ENCODE measurements at regions not wholly inside any gene's neighbourhood (a gene's known extent, or its start where the extent isn't known, plus 50 kb on each side); places are given as distances from the start of the nearest gene placed in this dataset.

- DNase-seq (ENCODE audit: low read depth, low spot score) = no peak
- Histone ChIP-seq H3K9ac (ENCODE audit: insufficient read length) (no peak overlapping the region), H3K9me3 (ENCODE audit: low read depth, low read length) (no peaks in the 10 kb centered on the region), H3K27ac (no peak overlapping the region), H3K4me3 (peak overlapping the region; percentile 47; the same call in 1 of the 2 replicates), H3K36me3 (ENCODE audit: insufficient read depth, low read length) (no peaks in the 10 kb centered on the region)
- TF ChIP-seq FOXP2 (optimal IDR thresholded peaks at IDR 0.05; ENCODE audit: control extremely low read depth, extremely low read length, insufficient read depth) (no peak), POLR2AphosphoS5 (IDR thresholded peaks at IDR 0.05; ENCODE audit: borderline replicate concordance, low read depth, low read length) (no peak), EZH2 (IDR thresholded peaks at IDR 0.05) (no peak)
Measured at GRCh38 chr4:23235628-23236390, 543.1 kb downstream of the GBA3 start.

DNA sequence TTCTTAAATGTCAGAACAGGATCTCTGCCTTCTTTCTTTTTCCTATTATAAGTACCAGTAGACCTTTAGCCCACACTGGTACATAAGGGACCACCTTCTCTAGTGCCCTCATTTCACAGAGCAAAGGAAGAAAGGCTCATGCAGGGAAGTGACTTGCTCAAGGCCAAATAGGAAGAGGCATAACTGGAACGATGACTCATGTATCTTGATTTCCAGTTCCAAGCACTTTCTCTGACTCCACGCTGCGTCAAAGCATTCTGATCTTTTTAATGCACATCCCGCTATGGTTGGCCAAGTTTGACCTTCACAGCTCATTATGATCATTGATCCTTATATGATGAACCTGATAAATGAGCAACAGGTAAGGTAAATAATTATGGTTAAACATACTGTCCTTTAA, 542.0 kb downstream of the GBA3 start:
- no peak overlapping the region for H3K9ac ChIP-seq (ENCODE audit: insufficient read length)
- DNase-seq (ENCODE audit: low read depth, low spot score) = no peak
- no peaks in the 10 kb centered on the region for H3K36me3 ChIP-seq (ENCODE audit: insufficient read depth, low read length)
- TF ChIP-seq FOXP2 (optimal IDR thresholded peaks at IDR 0.05; ENCODE audit: control extremely low read depth, extremely low read length, insufficient read depth) (no peak), POLR2AphosphoS5 (IDR thresholded peaks at IDR 0.05; ENCODE audit: borderline replicate concordance, low read depth, low read length) (no peak), EZH2 (IDR thresholded peaks at IDR 0.05) (no peak)
- H3K4me3 ChIP-seq = no peak overlapping the region
- H3K27ac ChIP-seq = no peak overlapping the region
- H3K9me3 ChIP-seq (ENCODE audit: low read depth, low read length) = no peaks in the 10 kb centered on the region

DNA sequence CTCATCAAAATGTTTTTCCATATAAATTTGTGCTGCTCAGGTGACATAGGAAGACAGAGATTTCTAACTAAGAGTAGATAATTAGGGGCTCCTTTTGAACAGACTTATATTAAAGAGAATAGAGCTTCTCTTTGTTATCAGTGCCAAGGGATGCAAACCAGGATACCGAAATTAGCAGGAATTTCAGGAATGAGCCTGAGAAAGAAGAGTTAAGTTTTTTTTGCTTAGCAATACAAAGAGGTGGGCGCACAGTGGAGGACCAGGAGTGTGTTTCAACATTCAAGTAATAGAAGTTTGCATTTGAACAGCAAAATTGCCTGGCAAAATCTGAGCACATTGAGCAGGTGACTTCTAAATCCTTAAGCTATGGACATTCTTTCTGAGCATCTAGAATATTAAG, 541.3 kb downstream of the GBA3 start:
- H3K9me3 ChIP-seq (ENCODE audit: low read depth, low read length) = no peaks in the 10 kb centered on the region
- no peaks in the 10 kb centered on the region for H3K36me3 ChIP-seq (ENCODE audit: insufficient read depth, low read length)
- no peak overlapping the region for H3K27ac ChIP-seq
- DNase-seq (ENCODE audit: low read depth, low spot score) = no peak
- H3K4me3 ChIP-seq = no peak overlapping the region
- H3K9ac ChIP-seq (ENCODE audit: insufficient read length) = no peak overlapping the region
- TF ChIP-seq FOXP2 (optimal IDR thresholded peaks at IDR 0.05; ENCODE audit: control extremely low read depth, extremely low read length, insufficient read depth) (no peak), POLR2AphosphoS5 (IDR thresholded peaks at IDR 0.05; ENCODE audit: borderline replicate concordance, low read depth, low read length) (no peak), EZH2 (IDR thresholded peaks at IDR 0.05) (no peak)

GRCh38 chr4:23233596-23233995, 540.9 kb downstream of the GBA3 start:
- Histone ChIP-seq H3K9me3 (ENCODE audit: low read depth, low read length) (no peaks in the 10 kb centered on the region), H3K4me3 (no peak overlapping the region), H3K36me3 (ENCODE audit: insufficient read depth, low read length) (no peaks in the 10 kb centered on the region), H3K27ac (no peak overlapping the region), H3K9ac (ENCODE audit: insufficient read length) (no peak overlapping the region)
- no peak for DNase-seq (ENCODE audit: low read depth, low spot score)
- TF ChIP-seq EZH2 (IDR thresholded peaks at IDR 0.05) (no peak), FOXP2 (optimal IDR thresholded peaks at IDR 0.05; ENCODE audit: control extremely low read depth, extremely low read length, insufficient read depth) (no peak), POLR2AphosphoS5 (IDR thresholded peaks at IDR 0.05; ENCODE audit: borderline replicate concordance, low read depth, low read length) (no peak)

DNA sequence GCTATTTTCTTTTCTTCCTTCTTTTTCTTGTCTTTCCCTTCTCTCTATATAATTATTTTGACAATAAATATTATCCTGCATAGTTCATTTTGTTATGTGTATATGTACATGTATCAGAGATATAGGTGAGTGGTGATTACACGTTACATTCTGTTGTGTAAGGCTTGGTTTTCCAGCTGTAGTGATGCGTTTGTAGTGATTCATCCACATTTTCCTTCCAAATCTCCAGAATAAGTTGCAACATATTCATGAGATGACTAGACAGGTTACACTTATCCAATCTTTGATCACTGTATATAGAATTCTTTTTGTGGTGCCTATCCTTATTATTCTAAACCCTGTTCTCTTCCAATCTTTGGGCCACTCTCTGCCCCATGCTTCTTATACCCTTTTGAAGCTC, 540.2 kb downstream of the GBA3 start:
- TF ChIP-seq POLR2AphosphoS5 (IDR thresholded peaks at IDR 0.05; ENCODE audit: borderline replicate concordance, low read depth, low read length) = no peak
- no peak for TF ChIP-seq EZH2 (IDR thresholded peaks at IDR 0.05)
- TF ChIP-seq FOXP2 (optimal IDR thresholded peaks at IDR 0.05; ENCODE audit: control extremely low read depth, extremely low read length, insufficient read depth) = no peak
- Histone ChIP-seq H3K4me3 (no peak overlapping the region), H3K9me3 (ENCODE audit: low read depth, low read length) (no peaks in the 10 kb centered on the region), H3K36me3 (ENCODE audit: insufficient read depth, low read length) (no peaks in the 10 kb centered on the region), H3K9ac (ENCODE audit: insufficient read length) (no peak overlapping the region), H3K27ac (no peak overlapping the region)
- DNase-seq (ENCODE audit: low read depth, low spot score) = no peak

DNA sequence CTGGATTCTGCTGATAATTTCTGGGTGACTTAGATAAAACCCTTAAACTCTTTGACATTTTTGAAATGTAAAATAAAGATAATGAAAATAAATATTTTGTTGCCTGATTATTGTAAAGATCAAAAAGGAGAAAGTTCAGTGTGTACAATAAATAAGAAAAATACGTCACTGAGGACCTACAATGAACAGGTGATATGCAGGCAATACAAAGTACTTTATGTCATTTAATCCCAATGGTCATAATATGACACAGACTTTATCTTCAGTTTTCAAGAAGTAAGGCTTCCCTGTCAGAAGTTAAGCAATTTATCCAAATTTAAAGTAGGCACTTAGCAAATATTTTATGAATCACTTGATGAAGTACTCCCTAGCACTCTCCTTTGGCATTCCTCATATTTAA, 532.8 kb downstream of the GBA3 start:
- no peak for DNase-seq (ENCODE audit: low read depth, low spot score)
- Histone ChIP-seq H3K27ac (no peak overlapping the region), H3K36me3 (ENCODE audit: insufficient read depth, low read length) (no peaks in the 10 kb centered on the region), H3K9me3 (ENCODE audit: low read depth, low read length) (no peaks in the 10 kb centered on the region), H3K4me3 (no peak overlapping the region), H3K9ac (ENCODE audit: insufficient read length) (no peak overlapping the region)
- no peak for TF ChIP-seq FOXP2 (optimal IDR thresholded peaks at IDR 0.05; ENCODE audit: control extremely low read depth, extremely low read length, insufficient read depth)
- no peak for TF ChIP-seq EZH2 (IDR thresholded peaks at IDR 0.05)
- no peak for TF ChIP-seq POLR2AphosphoS5 (IDR thresholded peaks at IDR 0.05; ENCODE audit: borderline replicate concordance, low read depth, low read length)

GRCh38 chr4:23224684-23225420, 532.1 kb downstream of the GBA3 start:
- TF ChIP-seq POLR2AphosphoS5 (IDR thresholded peaks at IDR 0.05; ENCODE audit: borderline replicate concordance, low read depth, low read length) (no peak), FOXP2 (optimal IDR thresholded peaks at IDR 0.05; ENCODE audit: control extremely low read depth, extremely low read length, insufficient read depth) (no peak), EZH2 (IDR thresholded peaks at IDR 0.05) (no peak)
- no peaks in the 10 kb centered on the region for H3K36me3 ChIP-seq (ENCODE audit: insufficient read depth, low read length)
- H3K4me3 ChIP-seq = no peak overlapping the region
- no peaks in the 10 kb centered on the region for H3K9me3 ChIP-seq (ENCODE audit: low read depth, low read length)
- DNase-seq (ENCODE audit: low read depth, low spot score) = no peak
- H3K27ac ChIP-seq = no peak overlapping the region
- H3K9ac ChIP-seq (ENCODE audit: insufficient read length) = no peak overlapping the region

DNA sequence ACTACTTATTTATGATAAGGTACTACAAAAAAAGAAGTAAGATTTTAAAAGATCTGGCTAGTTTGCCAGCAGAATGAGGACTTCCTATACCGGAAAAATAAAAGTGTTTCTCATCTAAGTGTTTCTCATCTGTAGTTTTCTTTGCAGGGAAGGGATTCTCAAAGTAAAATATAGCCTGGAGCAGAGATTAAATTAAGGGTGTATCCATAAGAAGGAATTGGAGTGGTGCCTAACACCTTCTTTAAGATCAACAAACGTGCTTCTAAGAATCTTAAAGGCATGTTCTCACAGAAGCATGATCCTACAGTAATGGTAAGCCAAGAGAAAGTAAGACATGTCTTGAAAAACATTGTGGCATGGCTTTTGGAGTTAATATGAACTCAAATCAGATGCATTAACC, 528.2 kb downstream of the GBA3 start:
- DNase-seq (ENCODE audit: low read depth, low spot score) = peak; percentile 51
- H3K9me3 ChIP-seq (ENCODE audit: low read depth, low read length) = no peaks in the 10 kb centered on the region
- peak overlapping the region; percentile 51 for H3K4me3 ChIP-seq
- H3K9ac ChIP-seq (ENCODE audit: insufficient read length) = no peak overlapping the region
- no peak for TF ChIP-seq FOXP2 (optimal IDR thresholded peaks at IDR 0.05; ENCODE audit: control extremely low read depth, extremely low read length, insufficient read depth)
- no peak for TF ChIP-seq POLR2AphosphoS5 (IDR thresholded peaks at IDR 0.05; ENCODE audit: borderline replicate concordance, low read depth, low read length)
- no peak for TF ChIP-seq EZH2 (IDR thresholded peaks at IDR 0.05)
- H3K36me3 ChIP-seq (ENCODE audit: insufficient read depth, low read length) = no peaks in the 10 kb centered on the region
- H3K27ac ChIP-seq = no peak overlapping the region
